CD4-positive, alpha-beta T cell (primary cell): ENCODE measurements at regions not wholly inside any gene's neighbourhood (a gene's known extent, or its start where the extent isn't known, plus 50 kb on each side); places are given as distances from the start of the nearest gene placed in this dataset.

Source experiments
- ATAC-seq: fragments of 200-7000 bp; cut with Tn5 transposase; one replicate; pipeline ENCODE4 v1.10.0; 2022; ENCODE audit warnings: mild to moderate bottlenecking; ENCODE audit not compliant: poor library complexity
- CTCF ChIA-PET: fragments of 350-600 bp; sonication (Branson Sonifier 250); formaldehyde crosslinking; loops from one replicate; lab custom pipeline; 2021; ENCODE audit warnings: antibody characterized with exemption, inconsistent platforms; lab: Charles Lee
- POLR2A ChIA-PET: fragments of 350-600 bp; sonication (Branson Sonifier 250); formaldehyde crosslinking; loops from one replicate; lab custom pipeline; 2021; ENCODE audit warnings: antibody characterized with exemption, inconsistent platforms; lab: Charles Lee
- DNase-seq, 14 experiments: peaks; one replicate each; pipeline ENCODE4 v3.0.0-alpha.2; 2013 to 2020; ENCODE audit warnings: mixed read lengths in 2 of 14
- H3K27ac ChIP-seq, 2 donors: one replicate each; pipeline versions ENCODE4 v1.5.1 to v1.7.0; 2013; ENCODE audit warnings: low read length in 2 of 2, low read depth in 1 of 2, mild to moderate bottlenecking in 1 of 2
- H3K27me3 ChIP-seq, 2 experiments: 1 replicate in 1 of 2; 2 replicates in 1 of 2; pipeline versions ENCODE4 v1.6.1 to v1.7.0; 2013; ENCODE audit warnings: low read length in 2 of 2, control low read depth in 1 of 2, mild to moderate bottlenecking in 1 of 2, moderate library complexity in 1 of 2; ENCODE audit not compliant: insufficient read depth in 2 of 2, control insufficient read depth in 1 of 2
- H3K36me3 ChIP-seq: one replicate; pipeline ENCODE4 v1.6.1; 2013; ENCODE audit warnings: low read length, control low read depth; ENCODE audit not compliant: insufficient read depth
- H3K4me1 ChIP-seq: one replicate; pipeline ENCODE4 v1.6.1; 2013; ENCODE audit warnings: low read length, control low read depth; ENCODE audit not compliant: insufficient read depth
- H3K4me3 ChIP-seq: one replicate; pipeline ENCODE4 v1.5.1; 2013; ENCODE audit warnings: mild to moderate bottlenecking, low read length, moderate library complexity
- H3K9me3 ChIP-seq, 2 experiments: 1 replicate in 1 of 2; 2 replicates in 1 of 2; pipeline versions ENCODE4 v1.6.1 to v1.7.0; 2013; ENCODE audit warnings: low read length in 2 of 2, mild to moderate bottlenecking in 2 of 2, control low read depth in 1 of 2, moderate library complexity in 1 of 2; ENCODE audit not compliant: control insufficient read depth in 1 of 2, insufficient read depth in 1 of 2
- H3K27ac Mint-ChIP-seq: one replicate; pipeline ENCODE4 v1.8.0; 2020; ENCODE audit warnings: mixed read lengths
- H3K27me3 Mint-ChIP-seq: one replicate; pipeline ENCODE4 v1.8.0; 2021; ENCODE audit warnings: mixed read lengths
- H3K36me3 Mint-ChIP-seq: one replicate; pipeline ENCODE4 v1.8.0; 2021; ENCODE audit warnings: low read depth, mixed read lengths
- H3K4me1 Mint-ChIP-seq: one replicate; pipeline ENCODE4 v1.8.0; 2021; ENCODE audit warnings: low read depth, mixed read lengths
- H3K4me3 Mint-ChIP-seq: one replicate; pipeline ENCODE4 v1.8.0; 2020; ENCODE audit warnings: mild to moderate bottlenecking, mixed read lengths
- H3K9me3 Mint-ChIP-seq: one replicate; pipeline ENCODE4 v1.8.0; 2020; ENCODE audit warnings: mixed read lengths
- intact Hi-C, 2 experiments: fragments of 100-400 bp; cut with DNase I in 1 of 2; cut with micrococcal nuclease in 1 of 2; formaldehyde crosslinking; loops; one replicate each; pipeline versions ENCODE4 v1.15.1 to v1.9.0; 2023 to 2025; cut with DNase I, micrococcal nuclease
- TF ChIP-seq, protein P1 (sequence below): fragments of 200-600 bp; IDR thresholded peaks from one replicate; pipeline ENCODE4 v1.8.0; 2022; ENCODE audit warnings: antibody characterized with exemption, mild to moderate bottlenecking

DNA sequence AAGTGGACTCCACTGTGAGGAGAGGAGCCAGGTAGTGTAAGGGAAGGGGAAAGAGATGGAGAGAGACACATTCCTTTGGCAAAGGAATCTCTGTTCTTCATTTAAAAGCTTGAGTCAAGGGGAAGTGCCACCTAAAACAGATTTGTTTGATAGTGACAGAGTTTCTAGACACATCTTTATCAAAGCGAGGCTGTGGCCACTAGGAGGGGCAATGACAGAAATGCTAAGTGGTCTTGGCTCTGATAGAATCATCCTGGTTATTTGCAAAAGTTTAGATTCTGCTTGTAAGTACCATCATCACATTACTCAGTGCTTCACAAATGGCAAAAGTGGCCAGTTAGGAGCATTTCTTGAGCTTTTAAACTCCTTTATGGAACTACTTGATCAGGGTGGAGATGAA, 261.4 kb downstream of the CNTN3 start:
- peaks cover 11% of the 10 kb centered on the region for H3K9me3 Mint-ChIP-seq
- H3K4me1 Mint-ChIP-seq = no peaks in the 10 kb centered on the region
- no peaks in the 10 kb centered on the region for H3K36me3 Mint-ChIP-seq
- DNase-seq (no peak), ATAC-seq (no peak)
- Histone ChIP-seq H3K9me3 (peaks cover 3 to 4% of the 10 kb centered on the region in 2 experiments), H3K27me3 (no peaks in the 10 kb centered on the region), H3K27ac (no peak overlapping the region), H3K4me3 (no peak overlapping the region), H3K4me1 (no peaks in the 10 kb centered on the region), H3K36me3 (no peaks in the 10 kb centered on the region)
- TF ChIP-seq, protein P1, sequence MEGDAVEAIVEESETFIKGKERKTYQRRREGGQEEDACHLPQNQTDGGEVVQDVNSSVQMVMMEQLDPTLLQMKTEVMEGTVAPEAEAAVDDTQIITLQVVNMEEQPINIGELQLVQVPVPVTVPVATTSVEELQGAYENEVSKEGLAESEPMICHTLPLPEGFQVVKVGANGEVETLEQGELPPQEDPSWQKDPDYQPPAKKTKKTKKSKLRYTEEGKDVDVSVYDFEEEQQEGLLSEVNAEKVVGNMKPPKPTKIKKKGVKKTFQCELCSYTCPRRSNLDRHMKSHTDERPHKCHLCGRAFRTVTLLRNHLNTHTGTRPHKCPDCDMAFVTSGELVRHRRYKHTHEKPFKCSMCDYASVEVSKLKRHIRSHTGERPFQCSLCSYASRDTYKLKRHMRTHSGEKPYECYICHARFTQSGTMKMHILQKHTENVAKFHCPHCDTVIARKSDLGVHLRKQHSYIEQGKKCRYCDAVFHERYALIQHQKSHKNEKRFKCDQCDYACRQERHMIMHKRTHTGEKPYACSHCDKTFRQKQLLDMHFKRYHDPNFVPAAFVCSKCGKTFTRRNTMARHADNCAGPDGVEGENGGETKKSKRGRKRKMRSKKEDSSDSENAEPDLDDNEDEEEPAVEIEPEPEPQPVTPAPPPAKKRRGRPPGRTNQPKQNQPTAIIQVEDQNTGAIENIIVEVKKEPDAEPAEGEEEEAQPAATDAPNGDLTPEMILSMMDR = no peak
- no peaks in the 10 kb centered on the region for H3K27me3 Mint-ChIP-seq
- no peak overlapping the region for H3K27ac Mint-ChIP-seq
- ChIA-PET POLR2A (no interaction called here), CTCF (no interaction called here)
- H3K4me3 Mint-ChIP-seq = no peak overlapping the region
- intact Hi-C loops = no loop called here

DNA sequence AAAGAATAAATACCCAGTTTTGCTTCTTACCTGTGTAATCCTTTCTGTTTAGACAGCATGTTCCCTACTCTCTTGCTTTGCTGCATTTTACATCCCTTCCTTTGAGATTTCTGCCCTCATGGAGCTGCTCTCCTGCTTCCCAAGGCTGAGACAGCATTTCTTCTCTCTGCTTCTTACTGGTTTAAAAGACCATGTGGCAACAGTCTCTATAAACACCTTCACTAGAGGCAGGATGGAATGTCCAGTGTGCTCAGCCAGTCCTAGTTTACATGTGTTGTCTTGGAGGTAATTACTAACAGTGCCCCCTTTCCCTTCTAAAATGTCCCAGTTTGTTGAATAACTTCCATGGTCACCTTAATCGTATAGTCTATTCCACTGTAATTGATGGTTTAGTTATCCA, 262.3 kb downstream of the CNTN3 start:
- Mint-ChIP-seq H3K9me3 (peaks cover 10% of the 10 kb centered on the region), H3K36me3 (no peaks in the 10 kb centered on the region), H3K27me3 (no peaks in the 10 kb centered on the region), H3K4me3 (no peak overlapping the region), H3K27ac (no peak overlapping the region), H3K4me1 (no peaks in the 10 kb centered on the region)
- ATAC-seq = no peak
- Histone ChIP-seq H3K4me3 (no peak overlapping the region), H3K27me3 (no peaks in the 10 kb centered on the region), H3K27ac (no peak overlapping the region), H3K36me3 (no peaks in the 10 kb centered on the region), H3K4me1 (no peaks in the 10 kb centered on the region), H3K9me3 (peaks cover 0 to 4% of the 10 kb centered on the region in 2 experiments)
- POLR2A ChIA-PET = no interaction called here
- intact Hi-C loops = no loop called here
- CTCF ChIA-PET = no interaction called here
- DNase-seq = no peak
- TF ChIP-seq, protein P1 = no peak

DNA sequence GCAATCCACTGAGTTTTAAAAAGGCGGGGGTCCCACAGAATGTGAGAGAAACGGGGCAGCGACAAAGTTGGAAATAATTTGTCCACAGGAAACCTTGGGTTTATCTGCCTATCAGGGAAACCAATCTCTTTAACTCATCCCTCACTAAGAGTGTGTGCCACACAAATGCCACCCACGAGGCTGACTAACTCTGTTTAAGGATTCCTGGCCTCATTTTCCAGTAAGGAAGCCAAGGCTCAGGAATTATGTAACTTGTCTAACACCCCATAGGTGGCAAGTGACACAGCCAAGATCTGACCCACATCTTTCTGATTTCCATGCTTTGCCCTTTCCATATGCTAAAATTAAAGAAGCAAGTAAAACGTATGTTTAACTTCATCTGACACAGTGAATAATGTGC, 263.2 kb downstream of the CNTN3 start:
- ChIA-PET POLR2A (no interaction called here), CTCF (no interaction called here)
- Histone ChIP-seq H3K27me3 (no peaks in the 10 kb centered on the region), H3K36me3 (no peaks in the 10 kb centered on the region), H3K9me3 (no peaks in the 10 kb centered on the region), H3K4me1 (no peaks in the 10 kb centered on the region), H3K27ac (no peak overlapping the region), H3K4me3 (no peak overlapping the region)
- H3K4me3 Mint-ChIP-seq = no peak overlapping the region
- intact Hi-C loops = no loop called here
- ATAC-seq (no peak), DNase-seq (no peak)
- H3K36me3 Mint-ChIP-seq = no peaks in the 10 kb centered on the region
- no peaks in the 10 kb centered on the region for H3K4me1 Mint-ChIP-seq
- no peaks in the 10 kb centered on the region for H3K27me3 Mint-ChIP-seq
- peaks cover 7% of the 10 kb centered on the region for H3K9me3 Mint-ChIP-seq
- TF ChIP-seq, protein P1 = no peak
- H3K27ac Mint-ChIP-seq = no peak overlapping the region
